Spleen (tissue), 11 donors: ENCODE measurements at regions not wholly inside any gene's neighbourhood (a gene's known extent, or its start where the extent isn't known, plus 50 kb on each side); places are given as distances from the start of the nearest gene placed in this dataset.

ENCODE experiments used
- DNase-seq: peaks from one replicate; pipeline ENCODE4 v3.0.0-alpha.2; 2020
- H3K27ac ChIP-seq, 8 donors: fragments of 200-600 bp; sonication (generic) in 7 of 8; 1 replicate in 4 of 8; 2 replicates in 4 of 8; pipeline versions ENCODE4 v1.5.0 to v1.8.0; 2016 to 2021; ENCODE audit warnings: inconsistent platforms in 4 of 8, mild to moderate bottlenecking in 4 of 8, moderate library complexity in 1 of 8
- H3K27me3 ChIP-seq, 7 donors: fragments of 200-600 bp; sonication (generic) in 6 of 7; replicated peaks in 1 of 7; 1 replicate in 4 of 7; 2 replicates in 3 of 7; pipeline versions ENCODE4 v1.5.0 to v1.8.0; 2016 to 2021; ENCODE audit warnings: inconsistent platforms in 3 of 7, mild to moderate bottlenecking in 1 of 7
- H3K36me3 ChIP-seq, 6 donors: fragments of 200-600 bp; sonication (generic) in 5 of 6; 1 replicate in 4 of 6; 2 replicates in 2 of 6; pipeline versions ENCODE4 v1.5.0 to v1.8.0; 2016 to 2021; ENCODE audit warnings: inconsistent platforms in 2 of 6
- H3K4me1 ChIP-seq, 6 donors: fragments of 200-600 bp; sonication (generic) in 5 of 6; 1 replicate in 3 of 6; 2 replicates in 3 of 6; pipeline versions ENCODE4 v1.5.0 to v1.8.0; 2016 to 2021; ENCODE audit warnings: inconsistent platforms in 3 of 6
- H3K4me3 ChIP-seq, 8 donors: fragments of 200-600 bp; sonication (generic) in 7 of 8; 1 replicate in 4 of 8; 2 replicates in 4 of 8; pipeline versions ENCODE4 v1.5.0 to v1.8.0; 2016 to 2021; ENCODE audit warnings: inconsistent platforms in 4 of 8, mild to moderate bottlenecking in 4 of 8, moderate library complexity in 2 of 8
- H3K9me3 ChIP-seq, 8 donors: fragments of 200-600 bp; sonication (generic) in 7 of 8; 1 replicate in 4 of 8; 2 replicates in 4 of 8; pipeline versions ENCODE4 v1.5.0 to v1.8.0; 2016 to 2021; ENCODE audit warnings: inconsistent platforms in 4 of 8
- POLR2A ChIP-seq, 3 donors: fragments of 450-650 bp; IDR thresholded peaks; one replicate each; pipeline ENCODE4 v1.5.1; 2017; ENCODE audit warnings: antibody characterized with exemption in 3 of 3, mild to moderate bottlenecking in 1 of 3
- POLR2AphosphoS5 ChIP-seq, 3 donors: sonication (generic); formaldehyde crosslinking; IDR thresholded peaks; one replicate each; pipeline ENCODE4 v1.5.1; 2017; ENCODE audit warnings: antibody characterized with exemption in 3 of 3
- WGBS, 5 donors: extraction: QIAGEN DNeasy Blood & Tissue Kit in 3 of 5; methylation state at CpG; one replicate each; pipeline versions ENCODE4 v1.1.5 to v1.1.7; 2013 to 2018; 5-methylcytosine and 5-hydroxymethylcytosine counted together
- intact Hi-C: fragments of 100-400 bp; cut with DNase I; formaldehyde crosslinking; loops from one replicate; pipeline ENCODE4 v1.15.0; 2023; ENCODE audit warnings: low total_unique reads
- TF ChIP-seq, protein P1 (sequence below), 11 experiments: fragments of 200-600 bp in 7 of 11; fragments of 450-650 bp in 4 of 11; sonication (generic) in 4 of 11; IDR thresholded peaks in 8 of 11; conservative IDR thresholded peaks in 3 of 11; 1 replicate in 7 of 11; 2 replicates in 4 of 11; pipeline versions ENCODE4 v1.4.0 to v1.8.0; 2016 to 2021; ENCODE audit warnings: antibody characterized with exemption in 11 of 11, inconsistent platforms in 4 of 11, mild to moderate bottlenecking in 1 of 11
- donor health status: healthy with polysubstance abuse.
- donor health status: DM: no; HTN: no; CAD: no; lungs with moderate emphysema.
- donor health status: DM: no; HTN: no; CAD: no.
- donor health status: Bipolar disorder and iron deficiency.
- donor health status: healthy.
- donor health status: DM: no; HTN: no; CAD: no.
- donor health status: DM: yes; HTN: yes; CAD: no.

- WGBS, 5 donors = 90 to 95% (median 91%) methylated on average over 3 of the region's 3 CpGs
- Histone ChIP-seq H3K4me3 (no peak overlapping the region), H3K9me3 (no peaks in the 10 kb centered on the region), H3K27me3 (no peaks in the 10 kb centered on the region), H3K27ac (no peak overlapping the region), H3K36me3 (no peaks in the 10 kb centered on the region), H3K4me1 (no peaks in the 10 kb centered on the region)
- TF ChIP-seq POLR2A (IDR thresholded peaks at IDR 0.05) (no peak), POLR2AphosphoS5 (IDR thresholded peaks at IDR 0.05) (no peak)
- TF ChIP-seq, protein P1, sequence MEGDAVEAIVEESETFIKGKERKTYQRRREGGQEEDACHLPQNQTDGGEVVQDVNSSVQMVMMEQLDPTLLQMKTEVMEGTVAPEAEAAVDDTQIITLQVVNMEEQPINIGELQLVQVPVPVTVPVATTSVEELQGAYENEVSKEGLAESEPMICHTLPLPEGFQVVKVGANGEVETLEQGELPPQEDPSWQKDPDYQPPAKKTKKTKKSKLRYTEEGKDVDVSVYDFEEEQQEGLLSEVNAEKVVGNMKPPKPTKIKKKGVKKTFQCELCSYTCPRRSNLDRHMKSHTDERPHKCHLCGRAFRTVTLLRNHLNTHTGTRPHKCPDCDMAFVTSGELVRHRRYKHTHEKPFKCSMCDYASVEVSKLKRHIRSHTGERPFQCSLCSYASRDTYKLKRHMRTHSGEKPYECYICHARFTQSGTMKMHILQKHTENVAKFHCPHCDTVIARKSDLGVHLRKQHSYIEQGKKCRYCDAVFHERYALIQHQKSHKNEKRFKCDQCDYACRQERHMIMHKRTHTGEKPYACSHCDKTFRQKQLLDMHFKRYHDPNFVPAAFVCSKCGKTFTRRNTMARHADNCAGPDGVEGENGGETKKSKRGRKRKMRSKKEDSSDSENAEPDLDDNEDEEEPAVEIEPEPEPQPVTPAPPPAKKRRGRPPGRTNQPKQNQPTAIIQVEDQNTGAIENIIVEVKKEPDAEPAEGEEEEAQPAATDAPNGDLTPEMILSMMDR (IDR thresholded peaks at IDR 0.05 in 8 of 11, conservative IDR thresholded peaks at IDR 0.05 in 3 of 11) = no peak
- DNase-seq = no peak
- intact Hi-C loops = no loop called here
Measured at GRCh38 chr6:84442208-84442607, 214.8 kb upstream of the CEP162 start.

DNA sequence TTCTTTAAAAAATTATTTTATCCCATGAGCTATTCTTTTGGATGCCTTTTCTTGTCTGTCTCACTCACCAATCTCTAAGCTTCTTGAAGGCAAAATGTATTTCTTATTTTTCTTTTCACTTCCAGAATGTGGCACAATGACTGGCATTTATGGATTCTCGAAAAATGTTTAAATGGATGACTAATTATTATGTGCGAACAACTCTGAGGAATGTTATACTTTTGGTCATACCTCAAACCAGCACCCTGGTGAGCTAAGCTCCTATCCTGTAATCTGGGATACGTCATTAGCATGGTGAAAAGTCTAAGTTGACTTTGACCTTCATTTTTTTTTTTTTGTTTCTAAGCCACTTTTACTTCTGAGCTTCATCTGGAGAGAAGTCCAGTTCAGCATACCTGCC, 214.0 kb upstream of the CEP162 start:
- Histone ChIP-seq H3K9me3 (peaks cover 0 to 2% (median 0%) of the 10 kb centered on the region in 8 donors), H3K27ac (no peak overlapping the region), H3K4me3 (no peak overlapping the region), H3K36me3 (no peaks in the 10 kb centered on the region), H3K27me3 (no peaks in the 10 kb centered on the region), H3K4me1 (no peaks in the 10 kb centered on the region)
- WGBS, 5 donors = 73 to 82% (median 79%) methylated on average over 3 of the region's 3 CpGs
- intact Hi-C loops = no loop called here
- no peak for DNase-seq
- TF ChIP-seq, protein P1 (IDR thresholded peaks at IDR 0.05 in 8 of 11, conservative IDR thresholded peaks at IDR 0.05 in 3 of 11) = no peak
- TF ChIP-seq POLR2A (IDR thresholded peaks at IDR 0.05) (no peak), POLR2AphosphoS5 (IDR thresholded peaks at IDR 0.05) (no peak)

GRCh38 chr6:84434550-84434949, 207.1 kb upstream of the CEP162 start:
- Histone ChIP-seq H3K27ac (no peak overlapping the region), H3K4me1 (no peaks in the 10 kb centered on the region), H3K4me3 (no peak overlapping the region), H3K9me3 (peaks cover 0 to 5% (median 0%) of the 10 kb centered on the region in 8 donors), H3K27me3 (no peaks in the 10 kb centered on the region), H3K36me3 (no peaks in the 10 kb centered on the region)
- intact Hi-C loops = no loop called here
- DNase-seq = no peak
- TF ChIP-seq POLR2AphosphoS5 (IDR thresholded peaks at IDR 0.05) (no peak), POLR2A (IDR thresholded peaks at IDR 0.05) (no peak)
- TF ChIP-seq, protein P1 (IDR thresholded peaks at IDR 0.05 in 8 of 11, conservative IDR thresholded peaks at IDR 0.05 in 3 of 11) = no peak
- 76 to 87% (median 81%) methylated on average over 4 of the region's 4 CpGs for WGBS, 5 donors

GRCh38 chr6:84432619-84433018, 205.2 kb upstream of the CEP162 start:
- Histone ChIP-seq H3K4me1 (no peaks in the 10 kb centered on the region), H3K27ac (no peak overlapping the region), H3K36me3 (no peaks in the 10 kb centered on the region), H3K4me3 (no peak overlapping the region), H3K27me3 (no peaks in the 10 kb centered on the region), H3K9me3 (peaks cover 0 to 5% (median 0%) of the 10 kb centered on the region in 8 donors)
- intact Hi-C loops = no loop called here
- TF ChIP-seq, protein P1 (IDR thresholded peaks at IDR 0.05 in 8 of 11, conservative IDR thresholded peaks at IDR 0.05 in 3 of 11) = no peak
- TF ChIP-seq POLR2AphosphoS5 (IDR thresholded peaks at IDR 0.05) (no peak), POLR2A (IDR thresholded peaks at IDR 0.05) (no peak)
- DNase-seq = no peak
